Central memory CD8-positive, alpha-beta T cell (primary cell): ENCODE measurements at regions not wholly inside any gene's neighbourhood (a gene's known extent, or its start where the extent isn't known, plus 50 kb on each side); places are given as distances from the start of the nearest gene placed in this dataset.
"Not testable (repeated sequence)": the region's sequence is repeated elsewhere in the genome, so short reads cannot be mapped to it uniquely, and the experiment has no call there.

Experiments used
- ATAC-seq: fragments of 150-1000 bp; cut with Tn5 transposase; replicated peaks from 2 replicates; pipeline ENCODE4 v1.10.0; 2022; ENCODE audit warnings: mild to moderate bottlenecking, moderate FRiP score, moderate number of reproducible peaks; ENCODE audit not compliant: poor library complexity, severe bottlenecking; ENCODE audit errors: extremely low read depth
- DNase-seq, 2 donors: peaks; one replicate each; pipeline ENCODE4 v3.0.0; 2021; ENCODE audit warnings: low spot score in 2 of 2
- H3K27ac Mint-ChIP-seq: one replicate; pipeline ENCODE4 v1.8.0; 2022; ENCODE audit warnings: low read depth, mild to moderate bottlenecking, moderate library complexity, mixed read lengths
- H3K27me3 Mint-ChIP-seq: one replicate; pipeline ENCODE4 v1.8.0; 2022; ENCODE audit warnings: mixed read lengths
- H3K36me3 Mint-ChIP-seq: one replicate; pipeline ENCODE4 v1.8.0; 2022; ENCODE audit warnings: mild to moderate bottlenecking, moderate library complexity, mixed read lengths; ENCODE audit not compliant: insufficient read depth
- H3K4me1 Mint-ChIP-seq: one replicate; pipeline ENCODE4 v1.8.0; 2022; ENCODE audit warnings: mixed read lengths
- H3K4me3 Mint-ChIP-seq: one replicate; pipeline ENCODE4 v1.8.0; 2022; ENCODE audit warnings: mild to moderate bottlenecking, moderate library complexity, mixed read lengths
- H3K9me3 Mint-ChIP-seq: one replicate; pipeline ENCODE4 v1.8.0; 2022; ENCODE audit warnings: mixed read lengths

GRCh38 chr1:165965857-165966256 is 138.4 kb downstream of the UCK2 start:
- Mint-ChIP-seq H3K27ac (no peak overlapping the region), H3K27me3 (peaks cover 17% of the 10 kb centered on the region), H3K36me3 (no peaks in the 10 kb centered on the region), H3K4me3 (no peak overlapping the region), H3K4me1 (no peaks in the 10 kb centered on the region), H3K9me3 (no peaks in the 10 kb centered on the region)
- no peak for ATAC-seq
- no peak for DNase-seq

GRCh38 chr1:165969366-165969765 is 142.0 kb downstream of the UCK2 start:
- H3K36me3 Mint-ChIP-seq, ATAC-seq, H3K4me1 Mint-ChIP-seq, H3K9me3 Mint-ChIP-seq, H3K4me3 Mint-ChIP-seq, DNase-seq, H3K27ac Mint-ChIP-seq: not testable (repeated sequence)
- peaks cover 17% of the 10 kb centered on the region for H3K27me3 Mint-ChIP-seq

GRCh38 chr1:165974598-165975131 is 147.3 kb downstream of the UCK2 start:
- H3K4me3 Mint-ChIP-seq = no peak overlapping the region
- H3K4me1 Mint-ChIP-seq = no peaks in the 10 kb centered on the region
- ATAC-seq (no peak), DNase-seq (no peak)
- H3K27ac Mint-ChIP-seq = no peak overlapping the region
- peaks cover 14% of the 10 kb centered on the region for H3K9me3 Mint-ChIP-seq
- peaks cover 40% of the 10 kb centered on the region for H3K27me3 Mint-ChIP-seq
- H3K36me3 Mint-ChIP-seq = no peaks in the 10 kb centered on the region

- ATAC-seq (no peak), DNase-seq (no peak)
- Mint-ChIP-seq H3K27me3 (peaks cover 17% of the 10 kb centered on the region), H3K9me3 (peaks cover 6% of the 10 kb centered on the region), H3K4me1 (no peaks in the 10 kb centered on the region), H3K27ac (no peak overlapping the region), H3K4me3 (no peak overlapping the region), H3K36me3 (no peaks in the 10 kb centered on the region)
Observed at GRCh38 chr1:165988275-165988674, 160.9 kb downstream of the UCK2 start.

GRCh38 chr1:165988817-165989216 is 161.4 kb downstream of the UCK2 start:
- H3K4me1 Mint-ChIP-seq = no peaks in the 10 kb centered on the region
- H3K36me3 Mint-ChIP-seq = no peaks in the 10 kb centered on the region
- ATAC-seq = no peak
- H3K9me3 Mint-ChIP-seq = peaks cover 6% of the 10 kb centered on the region
- H3K4me3 Mint-ChIP-seq = no peak overlapping the region
- no peak overlapping the region for H3K27ac Mint-ChIP-seq
- no peak for DNase-seq
- H3K27me3 Mint-ChIP-seq = peaks cover 12% of the 10 kb centered on the region

- H3K4me1 Mint-ChIP-seq = no peaks in the 10 kb centered on the region
- DNase-seq = no peak
- H3K4me3 Mint-ChIP-seq = no peak overlapping the region
- peaks cover 7% of the 10 kb centered on the region for H3K27me3 Mint-ChIP-seq
- H3K36me3 Mint-ChIP-seq = no peaks in the 10 kb centered on the region
- no peak for ATAC-seq
- no peak overlapping the region for H3K27ac Mint-ChIP-seq
- peaks cover 6% of the 10 kb centered on the region for H3K9me3 Mint-ChIP-seq
Observed at GRCh38 chr1:165992533-165992932, 165.1 kb downstream of the UCK2 start.

- Mint-ChIP-seq H3K4me3 (no peak overlapping the region), H3K36me3 (no peaks in the 10 kb centered on the region), H3K9me3 (peaks cover 5% of the 10 kb centered on the region), H3K27me3 (peaks cover 7% of the 10 kb centered on the region), H3K4me1 (no peaks in the 10 kb centered on the region), H3K27ac (no peak overlapping the region)
- DNase-seq = no peak
- ATAC-seq = no peak
Observed at GRCh38 chr1:165994107-165994506, 166.7 kb downstream of the UCK2 start.

- Mint-ChIP-seq H3K4me3 (no peak overlapping the region), H3K27ac (no peak overlapping the region), H3K27me3 (peaks cover 24% of the 10 kb centered on the region), H3K9me3 (no peaks in the 10 kb centered on the region), H3K36me3 (no peaks in the 10 kb centered on the region), H3K4me1 (no peaks in the 10 kb centered on the region)
- no peak for ATAC-seq
- no peak for DNase-seq
Observed at GRCh38 chr1:165999826-166000225, 167.0 kb downstream of the FAM78B start.

- no peak for DNase-seq
- Mint-ChIP-seq H3K27me3 (peaks cover 72% of the 10 kb centered on the region), H3K27ac (no peak overlapping the region), H3K36me3 (no peaks in the 10 kb centered on the region), H3K4me3 (no peak overlapping the region), H3K9me3 (peaks cover 14% of the 10 kb centered on the region), H3K4me1 (no peaks in the 10 kb centered on the region)
- no peak for ATAC-seq
Observed at GRCh38 chr1:166007176-166007575, 159.6 kb downstream of the FAM78B start.

GRCh38 chr1:166013232-166013631 is 153.6 kb downstream of the FAM78B start:
- Mint-ChIP-seq H3K9me3 (no peaks in the 10 kb centered on the region), H3K27ac (no peak overlapping the region), H3K27me3 (peaks cover 41% of the 10 kb centered on the region), H3K4me3 (no peak overlapping the region), H3K4me1 (no peaks in the 10 kb centered on the region), H3K36me3 (no peaks in the 10 kb centered on the region)
- no peak for ATAC-seq
- no peak for DNase-seq

GRCh38 chr1:166017395-166017794 is 149.4 kb downstream of the FAM78B start:
- H3K4me3 Mint-ChIP-seq = no peak overlapping the region
- H3K27ac Mint-ChIP-seq = no peak overlapping the region
- DNase-seq (no peak), ATAC-seq (no peak)
- H3K4me1 Mint-ChIP-seq = no peaks in the 10 kb centered on the region
- no peaks in the 10 kb centered on the region for H3K9me3 Mint-ChIP-seq
- peaks cover 50% of the 10 kb centered on the region for H3K27me3 Mint-ChIP-seq
- H3K36me3 Mint-ChIP-seq = no peaks in the 10 kb centered on the region
